ENCODE measurements at regions not wholly inside any gene's neighbourhood (a gene's known extent, or its start where the extent isn't known, plus 50 kb on each side); places are given as distances from the start of the nearest gene placed in this dataset.

DNA sequence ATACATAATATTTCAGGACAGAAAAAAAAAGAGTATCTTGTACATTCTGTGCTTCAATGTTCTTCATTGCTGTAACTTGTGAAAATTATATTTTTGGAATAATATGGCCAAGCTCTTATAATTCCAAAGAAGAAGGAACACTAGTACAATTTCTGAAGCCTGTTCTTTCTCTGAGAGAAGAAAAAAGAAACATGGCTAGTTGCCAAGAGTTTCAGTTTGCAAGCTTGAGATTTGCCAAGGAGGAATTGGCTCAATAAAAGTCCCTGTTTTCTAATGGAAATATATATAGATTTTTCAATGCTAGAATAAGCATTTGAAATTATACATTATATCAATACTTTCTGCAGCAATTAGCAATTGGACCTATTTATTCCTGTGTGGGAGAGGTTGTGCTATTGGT lies 285.2 kb upstream of the NEGR1 start:
- Histone ChIP-seq H3K4me3 (ENCODE audit: low read length) (no peak overlapping the region), H3K36me3 (ENCODE audit: control insufficient read depth, insufficient read depth, low read length) (no peaks in the 10 kb centered on the region), H3K9me3 (ENCODE audit: control insufficient read depth, low read length) (no peaks in the 10 kb centered on the region), H3K4me1 (ENCODE audit: control insufficient read depth, insufficient read depth, low read length) (no peaks in the 10 kb centered on the region), H3K27ac (ENCODE audit: low read depth, low read length) (no peak overlapping the region), H3K27me3 (ENCODE audit: control insufficient read depth, insufficient read depth, low read length, poor library complexity, severe bottlenecking) (no peaks in the 10 kb centered on the region), H3K9ac (ENCODE audit: extremely low read depth, low read length, poor library complexity, severe bottlenecking) (no peak overlapping the region)
- H3K36me3 Mint-ChIP-seq (ENCODE audit: low read depth) = no peaks in the 10 kb centered on the region
- TF ChIP-seq, protein P1, sequence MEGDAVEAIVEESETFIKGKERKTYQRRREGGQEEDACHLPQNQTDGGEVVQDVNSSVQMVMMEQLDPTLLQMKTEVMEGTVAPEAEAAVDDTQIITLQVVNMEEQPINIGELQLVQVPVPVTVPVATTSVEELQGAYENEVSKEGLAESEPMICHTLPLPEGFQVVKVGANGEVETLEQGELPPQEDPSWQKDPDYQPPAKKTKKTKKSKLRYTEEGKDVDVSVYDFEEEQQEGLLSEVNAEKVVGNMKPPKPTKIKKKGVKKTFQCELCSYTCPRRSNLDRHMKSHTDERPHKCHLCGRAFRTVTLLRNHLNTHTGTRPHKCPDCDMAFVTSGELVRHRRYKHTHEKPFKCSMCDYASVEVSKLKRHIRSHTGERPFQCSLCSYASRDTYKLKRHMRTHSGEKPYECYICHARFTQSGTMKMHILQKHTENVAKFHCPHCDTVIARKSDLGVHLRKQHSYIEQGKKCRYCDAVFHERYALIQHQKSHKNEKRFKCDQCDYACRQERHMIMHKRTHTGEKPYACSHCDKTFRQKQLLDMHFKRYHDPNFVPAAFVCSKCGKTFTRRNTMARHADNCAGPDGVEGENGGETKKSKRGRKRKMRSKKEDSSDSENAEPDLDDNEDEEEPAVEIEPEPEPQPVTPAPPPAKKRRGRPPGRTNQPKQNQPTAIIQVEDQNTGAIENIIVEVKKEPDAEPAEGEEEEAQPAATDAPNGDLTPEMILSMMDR (conservative IDR thresholded peaks at IDR 0.05) = no peak
- H3K4me3 Mint-ChIP-seq = no peak overlapping the region
- H3K9me3 Mint-ChIP-seq = no peaks in the 10 kb centered on the region
- no peak for DNase-seq
- H3K4me1 Mint-ChIP-seq = peaks cover 15% of the 10 kb centered on the region
- no peaks in the 10 kb centered on the region for H3K27me3 Mint-ChIP-seq (ENCODE audit: insufficient read depth)
- no peak overlapping the region for H3K27ac Mint-ChIP-seq

DNA sequence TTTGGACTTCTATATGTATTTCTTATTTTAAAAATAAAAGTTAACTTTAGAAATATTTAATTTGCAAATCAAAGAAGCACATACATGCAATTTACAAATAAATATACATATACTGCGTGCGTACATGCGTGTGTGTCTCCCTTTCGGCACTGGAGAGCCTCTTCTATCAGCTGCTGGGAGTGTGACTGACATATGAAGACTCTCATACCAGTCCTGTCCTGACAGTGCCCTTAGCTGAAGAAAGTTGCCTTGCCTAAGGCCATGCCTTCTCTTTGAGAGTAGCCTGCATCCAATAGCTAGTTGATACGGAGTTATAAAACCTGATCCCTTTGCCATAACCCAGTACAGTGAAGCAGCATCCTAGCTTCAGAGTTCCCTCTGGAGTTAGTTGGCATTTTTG lies 282.4 kb upstream of the NEGR1 start:
- Mint-ChIP-seq H3K4me1 (peaks cover 11% of the 10 kb centered on the region), H3K4me3 (no peak overlapping the region), H3K27me3 (ENCODE audit: insufficient read depth) (no peaks in the 10 kb centered on the region), H3K36me3 (ENCODE audit: low read depth) (no peaks in the 10 kb centered on the region), H3K27ac (no peak overlapping the region), H3K9me3 (no peaks in the 10 kb centered on the region)
- WGBS, 2 experiments (ENCODE audit: insufficient coverage in 1 of 2, insufficient read length in 1 of 2) = 95 to 98% methylated on average over 4 to 5 of the region's 5 CpGs
- no peak overlapping the region for H3K9ac ChIP-seq (ENCODE audit: extremely low read depth, low read length, poor library complexity, severe bottlenecking)
- H3K36me3 ChIP-seq (ENCODE audit: control insufficient read depth, insufficient read depth, low read length) = no peaks in the 10 kb centered on the region
- H3K27ac ChIP-seq (ENCODE audit: low read depth, low read length) = no peak overlapping the region
- no peaks in the 10 kb centered on the region for H3K27me3 ChIP-seq (ENCODE audit: control insufficient read depth, insufficient read depth, low read length, poor library complexity, severe bottlenecking)
- no peak overlapping the region for H3K4me3 ChIP-seq (ENCODE audit: low read length)
- DNase-seq = no peak
- no peaks in the 10 kb centered on the region for H3K4me1 ChIP-seq (ENCODE audit: control insufficient read depth, insufficient read depth, low read length)
- TF ChIP-seq, protein P1 (conservative IDR thresholded peaks at IDR 0.05) = no peak
- H3K9me3 ChIP-seq (ENCODE audit: control insufficient read depth, low read length) = no peaks in the 10 kb centered on the region

DNA sequence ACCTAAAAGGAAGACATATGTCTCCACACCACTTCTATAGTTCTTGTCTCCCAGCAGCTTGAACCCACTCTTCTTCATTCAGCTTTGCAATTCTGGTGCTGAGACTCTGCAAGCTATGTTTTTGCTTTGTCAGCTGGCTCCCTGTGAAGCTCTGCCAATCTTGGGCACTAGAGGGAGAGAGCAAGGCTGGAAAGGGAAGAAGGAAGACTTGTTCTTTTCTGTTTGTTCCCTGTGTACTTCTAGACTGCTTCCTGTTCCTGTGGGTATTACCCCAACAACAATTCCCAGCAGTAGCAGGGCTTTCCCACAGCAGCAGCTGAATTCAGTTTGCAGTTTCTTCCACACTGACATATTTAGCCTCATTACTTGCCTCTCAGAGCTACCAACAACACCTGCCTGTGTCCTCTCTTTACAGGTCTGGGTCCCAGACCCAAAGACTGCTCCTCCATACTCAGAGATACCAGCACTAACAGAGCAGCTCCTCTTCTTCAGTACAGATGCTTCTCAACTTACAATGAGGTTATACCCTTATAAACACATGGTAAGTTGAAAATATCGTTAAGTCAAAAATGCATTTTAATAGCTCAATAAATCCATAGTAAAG lies 275.2 kb upstream of the NEGR1 start:
- Mint-ChIP-seq H3K4me3 (no peak overlapping the region), H3K4me1 (peaks cover 2% of the 10 kb centered on the region), H3K9me3 (no peaks in the 10 kb centered on the region), H3K36me3 (ENCODE audit: low read depth) (no peaks in the 10 kb centered on the region), H3K27ac (peak overlapping the region; percentile 50), H3K27me3 (ENCODE audit: insufficient read depth) (no peaks in the 10 kb centered on the region)
- no peak overlapping the region for H3K27ac ChIP-seq (ENCODE audit: low read depth, low read length)
- WGBS, 2 experiments (ENCODE audit: insufficient coverage in 1 of 2, insufficient read length in 1 of 2) = 100% methylated on average over 1 of the region's 1 CpG; no CpG with 5 or more reads in 1 of the 2 experiments
- H3K4me3 ChIP-seq (ENCODE audit: low read length) = no peak overlapping the region
- H3K9me3 ChIP-seq (ENCODE audit: control insufficient read depth, low read length) = no peaks in the 10 kb centered on the region
- TF ChIP-seq, protein P1 (conservative IDR thresholded peaks at IDR 0.05) = peak; percentile 74
- H3K4me1 ChIP-seq (ENCODE audit: control insufficient read depth, insufficient read depth, low read length) = no peaks in the 10 kb centered on the region
- H3K27me3 ChIP-seq (ENCODE audit: control insufficient read depth, insufficient read depth, low read length, poor library complexity, severe bottlenecking) = no peaks in the 10 kb centered on the region
- DNase-seq = peak; percentile 79
- H3K9ac ChIP-seq (ENCODE audit: extremely low read depth, low read length, poor library complexity, severe bottlenecking) = no peak overlapping the region
- H3K36me3 ChIP-seq (ENCODE audit: control insufficient read depth, insufficient read depth, low read length) = no peaks in the 10 kb centered on the region

All from endodermal cell (in vitro differentiated cells).